NK-92 treated with Interleukin-12 subunit alpha and Interleukin-12 subunit beta, amount 100 ng/mL, for 24 hours (cell line): ENCODE measurements at regions not wholly inside any gene's neighbourhood (a gene's known extent, or its start where the extent isn't known, plus 50 kb on each side); places are given as distances from the start of the nearest gene placed in this dataset.

Source experiments
- DNase-seq: peaks from one replicate; lab custom pipeline; 2025; lab: John Stamatoyannopoulos, UW

DNA sequence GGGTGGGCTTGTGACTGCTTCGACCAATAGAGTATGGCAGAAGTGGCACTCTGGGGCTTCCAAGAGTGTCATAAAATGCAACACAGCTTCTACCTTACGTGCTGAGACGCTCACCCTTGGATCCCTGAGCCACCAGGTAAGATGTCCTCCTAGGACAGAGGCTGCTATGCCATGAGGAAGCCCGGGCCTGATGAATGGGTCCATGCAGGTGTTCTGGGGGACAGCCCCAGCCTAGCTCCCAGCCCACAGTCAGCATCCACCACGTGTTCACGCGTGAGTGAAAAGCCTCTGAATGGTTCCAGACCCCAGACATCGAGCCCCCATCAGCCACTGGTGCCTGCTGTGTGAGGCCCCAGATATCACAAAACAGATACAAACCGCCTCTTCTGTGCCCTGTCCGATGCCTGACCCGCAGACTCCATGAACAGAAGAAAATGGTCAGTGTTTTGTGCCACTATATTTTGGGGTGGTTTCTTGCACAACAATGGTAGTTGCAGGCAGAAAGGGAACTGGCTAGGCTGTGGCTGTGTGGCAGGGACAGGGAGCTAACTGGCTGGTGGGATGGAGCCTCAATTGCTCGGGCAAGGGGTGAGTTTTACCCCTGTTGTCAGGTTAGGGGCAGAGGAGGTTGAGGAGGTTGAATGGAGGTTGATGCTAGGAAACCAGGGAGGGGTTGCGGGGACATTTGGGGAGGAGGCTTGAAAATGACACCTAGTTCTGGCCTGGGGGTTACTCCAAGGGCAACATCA lies 92.2 kb downstream of the LINGO1 start:
- no peak for DNase-seq

DNA sequence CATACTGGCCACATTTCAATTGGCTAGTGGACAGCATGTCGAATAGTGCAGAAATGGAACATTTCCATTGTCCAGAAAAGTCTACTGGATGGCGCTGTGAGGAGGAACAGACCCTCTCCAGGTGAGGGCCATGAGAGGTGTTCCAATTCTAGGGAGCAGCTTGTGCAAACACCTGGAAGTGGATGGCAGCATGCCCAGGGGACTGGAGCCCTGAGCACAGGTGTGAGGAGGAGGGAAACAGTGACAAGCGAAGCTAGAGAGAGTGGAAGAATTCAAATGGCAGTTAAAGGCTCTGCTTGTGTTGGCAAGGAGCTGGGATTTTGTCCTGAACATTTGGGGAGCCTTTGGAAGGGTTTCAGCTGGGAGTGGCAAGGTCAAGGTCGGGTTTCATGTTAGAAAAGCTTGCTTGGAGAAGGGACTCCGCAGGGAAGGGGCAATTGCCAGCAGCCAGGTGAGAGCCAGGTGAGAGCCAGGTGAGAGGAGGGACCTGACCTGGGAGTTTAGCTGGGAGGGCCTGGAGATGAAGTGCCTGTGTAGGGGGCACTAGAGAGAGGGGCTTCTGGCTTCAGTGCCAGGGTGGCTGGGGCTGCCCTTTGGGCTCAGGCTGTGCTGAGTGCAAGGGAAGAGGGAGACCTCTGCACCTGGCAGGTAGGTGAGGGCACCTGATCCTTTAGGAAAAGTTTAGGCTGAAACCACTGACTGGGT lies 93.8 kb downstream of the LINGO1 start:
- DNase-seq = no peak

DNA sequence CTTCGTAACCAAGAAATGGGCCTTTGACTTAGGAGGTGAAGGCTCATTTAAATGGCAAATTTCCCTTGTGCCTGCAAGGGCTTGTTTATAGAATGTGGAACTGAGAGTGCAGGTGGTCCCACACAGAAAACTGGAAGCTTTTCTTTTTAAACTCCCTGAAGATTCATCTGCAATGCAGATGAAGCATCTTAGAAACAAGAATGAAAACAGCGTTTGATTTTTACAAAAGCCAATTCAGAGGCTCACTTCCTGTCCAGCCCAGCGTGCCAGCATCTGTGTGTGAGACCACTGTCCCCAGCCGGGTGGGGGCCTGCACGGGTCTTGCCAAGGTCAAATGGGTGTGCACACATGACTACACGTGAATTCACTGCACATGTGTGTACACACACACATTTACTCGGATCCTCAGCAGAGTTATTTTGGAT lies 94.7 kb downstream of the LINGO1 start:
- DNase-seq = no peak

DNA sequence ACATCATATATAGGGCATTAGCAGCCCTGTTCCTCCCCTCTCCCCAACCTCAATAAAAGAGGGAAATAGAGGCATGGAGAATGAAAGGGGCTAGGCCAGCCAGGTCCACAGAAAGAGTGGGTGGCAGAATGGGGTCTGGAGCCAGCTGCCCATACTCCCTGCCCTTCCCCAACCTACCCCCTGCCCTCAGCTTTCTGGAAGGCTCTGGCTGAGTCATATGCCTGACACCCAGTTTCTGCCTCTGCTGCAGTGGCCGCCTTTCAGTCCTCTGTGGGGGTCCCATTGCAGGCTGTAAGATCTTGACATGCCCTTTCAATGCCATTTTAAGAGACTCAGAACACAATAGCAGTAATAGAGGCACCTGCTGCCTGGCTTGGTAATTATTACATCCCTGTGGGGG lies 95.7 kb downstream of the LINGO1 start:
- no peak for DNase-seq

DNA sequence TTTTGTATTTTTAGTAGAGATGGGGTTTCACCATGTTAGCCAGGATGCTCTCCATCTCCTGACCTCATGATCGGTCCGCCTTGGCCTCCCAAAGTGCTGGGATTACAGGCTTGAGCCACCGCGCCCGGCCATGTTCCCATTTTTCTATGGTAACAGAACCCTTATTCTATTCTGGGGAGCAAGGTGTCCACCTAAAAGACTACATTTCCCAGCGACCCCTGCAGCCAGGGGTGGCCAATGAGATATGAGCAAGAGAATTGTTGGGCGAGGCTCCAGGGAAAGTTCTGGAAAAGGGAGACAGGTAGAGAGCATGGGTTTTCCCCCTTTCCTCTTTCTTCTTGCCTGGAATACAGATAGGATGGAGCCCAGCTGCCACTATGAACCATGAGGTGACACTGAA lies 96.9 kb downstream of the LINGO1 start:
- no peak for DNase-seq
